Ovary (tissue), 3 donors: ENCODE measurements at regions not wholly inside any gene's neighbourhood (a gene's known extent, or its start where the extent isn't known, plus 50 kb on each side); places are given as distances from the start of the nearest gene placed in this dataset.

Experiments
- CTCF ChIP-seq, 3 donors: fragments of 450-650 bp in 2 of 3; fragments of 200-600 bp in 1 of 3; IDR thresholded peaks; one replicate each; pipeline versions ENCODE4 v1.5.1 to v1.8.0; 2016 to 2022; ENCODE audit warnings: antibody characterized with exemption in 3 of 3, mild to moderate bottlenecking in 1 of 3
- POLR2A ChIP-seq: fragments of 450-650 bp; IDR thresholded peaks from one replicate; pipeline ENCODE4 v1.6.1; 2017; ENCODE audit warnings: antibody characterized with exemption, mild to moderate bottlenecking, moderate library complexity
- donor health status: DM: no; HTN: no; CAD: no.

- TF ChIP-seq CTCF (IDR thresholded peaks at IDR 0.05) (no peak), POLR2A (no peak)
These were observed 296.5 kb upstream of the KAZN start for GRCh38 chr1:14302025-14302424.
